Adipocyte (in vitro differentiated cells): ENCODE measurements at regions not wholly inside any gene's neighbourhood (a gene's known extent, or its start where the extent isn't known, plus 50 kb on each side); places are given as distances from the start of the nearest gene placed in this dataset.
"Not testable (repeated sequence)": the region's sequence is repeated elsewhere in the genome, so short reads cannot be mapped to it uniquely, and the experiment has no call there.

ENCODE experiments used
- DNase-seq: peaks from one replicate; pipeline ENCODE4 v3.0.0-alpha.2; 2015; ENCODE audit warnings: low read depth
- H3K27me3 ChIP-seq: replicated peaks from 2 replicates; pipeline ENCODE4 v1.7.0; 2013; ENCODE audit warnings: mild to moderate bottlenecking, low read length, moderate library complexity; ENCODE audit not compliant: control insufficient read depth, insufficient read depth
- H3K36me3 ChIP-seq: 2 replicates; pipeline ENCODE4 v1.7.0; 2013; ENCODE audit warnings: low read length, mild to moderate bottlenecking, moderate library complexity; ENCODE audit not compliant: control insufficient read depth, insufficient read depth, severe bottlenecking
- H3K4me1 ChIP-seq: 2 replicates; pipeline ENCODE4 v1.7.0; 2013; ENCODE audit warnings: mild to moderate bottlenecking, low read length, moderate library complexity; ENCODE audit not compliant: control insufficient read depth, insufficient read depth
- H3K4me3 ChIP-seq: 2 replicates; pipeline ENCODE4 v1.7.0; 2013; ENCODE audit warnings: mild to moderate bottlenecking, low read length, moderate library complexity
- H3K9ac ChIP-seq: 2 replicates; pipeline ENCODE4 v1.7.0; 2013; ENCODE audit warnings: mild to moderate bottlenecking, low read length, moderate library complexity
- H3K9me3 ChIP-seq: 2 replicates; pipeline ENCODE4 v1.7.0; 2013; ENCODE audit warnings: mild to moderate bottlenecking, low read length, moderate library complexity; ENCODE audit not compliant: control insufficient read depth

DNA sequence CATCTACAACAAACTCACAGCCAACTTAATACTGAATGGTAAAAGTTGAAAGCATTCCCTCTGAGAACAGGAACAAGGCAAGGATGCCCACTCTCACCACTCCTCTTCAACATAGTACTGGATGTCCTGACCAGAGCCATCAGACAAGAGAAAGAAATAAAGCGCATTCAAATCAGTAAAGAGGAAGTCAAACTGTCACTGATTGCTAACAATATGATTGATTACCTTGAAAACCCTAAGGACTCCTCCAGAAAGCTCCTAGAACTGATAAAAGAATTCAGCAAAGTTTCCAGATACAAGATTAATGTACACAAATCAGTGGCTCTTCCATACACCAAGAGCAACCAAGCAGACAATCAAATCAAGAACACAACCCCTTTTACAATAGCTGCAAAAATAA is 153.4 kb downstream of the LTN1 start:
- H3K9me3 ChIP-seq, H3K4me1 ChIP-seq, H3K27me3 ChIP-seq, H3K9ac ChIP-seq, H3K36me3 ChIP-seq, H3K4me3 ChIP-seq, DNase-seq: not testable (repeated sequence)

GRCh38 chr21:28837426-28837825 is 155.3 kb downstream of the LTN1 start:
- H3K9ac ChIP-seq, H3K4me3 ChIP-seq, H3K9me3 ChIP-seq, DNase-seq, H3K36me3 ChIP-seq, H3K27me3 ChIP-seq: not testable (repeated sequence)
- peaks cover 12% of the 10 kb centered on the region for H3K4me1 ChIP-seq

GRCh38 chr21:28836588-28836987 is 156.1 kb downstream of the LTN1 start:
- not testable (repeated sequence) for H3K4me3 ChIP-seq, H3K9ac ChIP-seq, H3K27me3 ChIP-seq, H3K36me3 ChIP-seq, DNase-seq, H3K9me3 ChIP-seq
- H3K4me1 ChIP-seq, result peaks cover 20% of the 10 kb centered on the region

DNA sequence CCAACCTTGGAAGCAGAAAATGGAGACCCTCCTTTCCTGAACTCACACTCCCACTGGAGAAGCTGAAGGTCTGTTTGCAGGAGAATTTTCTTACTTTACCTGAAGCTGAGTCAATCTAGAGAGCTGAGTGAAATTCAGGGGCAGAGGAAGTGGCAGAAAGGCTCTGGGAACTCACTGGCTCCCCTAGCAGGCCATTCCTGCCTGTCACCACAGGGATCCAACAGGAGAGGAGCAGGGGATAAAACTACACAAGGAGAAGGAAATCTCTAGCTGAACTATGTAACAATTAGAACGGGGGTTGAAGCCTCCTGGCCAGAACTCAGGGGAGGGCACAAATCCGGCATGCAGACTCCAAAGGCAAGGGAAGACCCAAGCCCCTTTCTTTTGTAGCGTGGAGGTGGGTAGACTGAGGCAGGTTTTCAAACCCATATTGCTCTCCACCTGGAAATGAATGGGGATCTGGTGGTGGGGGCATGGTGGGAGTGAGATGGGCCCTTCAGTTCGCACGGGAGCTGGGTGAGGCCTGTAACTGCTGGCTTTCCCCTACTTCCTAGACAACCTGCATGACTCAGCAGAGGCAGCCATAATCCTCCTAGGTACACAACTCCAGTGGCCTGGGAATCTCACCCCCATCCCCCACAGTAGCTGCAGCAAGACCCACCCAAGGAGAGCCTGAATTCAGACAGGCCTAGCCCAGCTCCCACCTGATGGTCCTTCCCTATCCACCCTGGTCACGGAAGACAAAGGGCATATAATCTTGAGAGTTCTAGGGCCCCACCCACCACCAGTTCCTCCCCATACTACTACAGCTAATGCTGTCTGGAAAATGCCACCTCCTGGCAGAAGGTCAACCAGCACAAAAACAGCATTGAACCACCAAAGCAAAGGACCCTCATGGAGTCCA is 158.1 kb downstream of the LTN1 start:
- Histone ChIP-seq H3K4me3 (no peak overlapping the region), H3K9ac (no peak overlapping the region), H3K36me3 (no peaks in the 10 kb centered on the region), H3K27me3 (no peaks in the 10 kb centered on the region), H3K9me3 (no peaks in the 10 kb centered on the region), H3K4me1 (peaks cover 20% of the 10 kb centered on the region)
- DNase-seq, result no peak

DNA sequence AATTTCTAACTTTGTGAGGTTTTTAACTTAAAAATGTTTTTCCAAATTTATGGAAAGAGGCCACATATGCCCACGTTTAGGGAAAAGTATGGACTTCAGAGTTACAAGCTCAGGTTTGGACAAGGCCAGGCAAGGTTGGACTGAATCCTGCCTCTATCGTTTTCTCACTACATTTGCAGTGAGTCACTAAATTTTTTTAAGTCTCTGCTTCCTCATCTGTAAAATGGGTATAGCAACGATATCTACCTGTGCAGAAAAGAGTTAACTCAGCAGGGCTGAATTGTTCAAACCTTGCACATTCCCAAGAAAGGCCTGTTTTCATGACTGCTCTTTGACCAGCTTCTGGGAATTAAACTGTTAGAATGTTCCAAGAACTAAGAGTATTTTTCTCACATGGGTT is 159.1 kb downstream of the LTN1 start:
- Histone ChIP-seq H3K27me3 (no peaks in the 10 kb centered on the region), H3K9me3 (no peaks in the 10 kb centered on the region), H3K4me1 (peaks cover 27% of the 10 kb centered on the region), H3K9ac (no peak overlapping the region), H3K4me3 (no peak overlapping the region), H3K36me3 (no peaks in the 10 kb centered on the region)
- DNase-seq, result no peak

DNA sequence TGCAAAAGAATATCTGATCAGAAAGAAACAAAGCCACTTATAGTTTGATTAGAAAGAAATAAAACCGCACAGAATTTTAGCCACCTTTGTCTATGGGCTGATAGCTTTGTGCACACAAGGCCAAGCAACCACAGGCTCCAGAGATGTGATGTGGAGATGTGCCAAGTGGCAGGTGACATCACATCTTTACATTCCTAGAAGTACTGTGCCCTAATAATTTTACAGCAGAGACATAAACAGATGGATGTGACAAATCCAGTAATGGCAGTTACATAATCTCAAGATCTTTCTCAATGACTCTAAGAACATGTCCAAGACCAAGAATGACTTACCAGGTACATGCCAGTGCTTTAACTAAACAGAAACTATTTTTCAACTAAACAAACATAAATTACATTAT is 159.5 kb downstream of the LTN1 start:
- Histone ChIP-seq H3K36me3 (no peaks in the 10 kb centered on the region), H3K9me3 (no peaks in the 10 kb centered on the region)
- no peak for DNase-seq

GRCh38 chr21:28832715-28833061 is 160.0 kb downstream of the LTN1 start:
- no peak for DNase-seq
- peaks cover 36% of the 10 kb centered on the region for H3K4me1 ChIP-seq
- no peaks in the 10 kb centered on the region for H3K36me3 ChIP-seq
- H3K9ac ChIP-seq, result no peak overlapping the region
- no peaks in the 10 kb centered on the region for H3K27me3 ChIP-seq
- no peaks in the 10 kb centered on the region for H3K9me3 ChIP-seq
- H3K4me3 ChIP-seq, result no peak overlapping the region

More for the DNA sequence above, 159.5 kb downstream of the LTN1 start:
- H3K4me1 ChIP-seq, result peaks cover 32% of the 10 kb centered on the region
- no peaks in the 10 kb centered on the region for H3K27me3 ChIP-seq
- no peak overlapping the region for H3K4me3 ChIP-seq
- no peak overlapping the region for H3K9ac ChIP-seq

DNA sequence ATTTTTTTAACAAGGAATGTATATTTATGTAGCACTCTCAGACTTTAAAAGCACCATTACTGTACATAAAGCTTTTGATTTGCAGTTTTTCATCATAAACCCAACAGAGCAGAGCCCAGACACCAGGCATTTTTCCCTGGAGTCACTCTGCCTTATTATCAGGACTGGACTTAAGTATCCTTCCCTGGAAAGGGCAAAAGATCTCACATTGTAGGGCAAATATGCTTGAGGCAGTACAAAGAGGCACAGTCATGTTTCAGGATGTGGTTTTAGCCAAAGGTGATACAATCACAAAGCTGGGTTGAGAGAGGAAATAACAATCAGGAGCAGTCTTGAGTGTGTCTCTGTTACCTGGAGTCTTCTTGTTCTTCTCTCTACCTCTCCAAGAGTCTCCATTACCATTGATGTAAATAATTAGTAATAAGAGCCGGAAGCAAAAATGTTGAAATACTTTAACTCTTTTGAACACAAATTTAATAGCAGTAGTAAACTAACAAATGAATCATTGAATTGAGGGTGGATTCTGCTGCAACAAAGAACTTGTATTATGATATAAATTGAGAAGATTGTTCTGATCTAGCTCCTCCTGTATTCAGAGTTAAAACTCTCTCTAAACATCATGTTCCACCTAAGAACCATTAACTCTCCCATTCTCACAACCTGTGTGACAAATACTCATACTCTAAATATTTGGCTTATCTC is 160.5 kb downstream of the LTN1 start:
- Histone ChIP-seq H3K27me3 (no peaks in the 10 kb centered on the region), H3K9me3 (no peaks in the 10 kb centered on the region), H3K4me3 (no peak overlapping the region), H3K36me3 (no peaks in the 10 kb centered on the region), H3K9ac (no peak overlapping the region), H3K4me1 (peaks cover 42% of the 10 kb centered on the region)
- DNase-seq, result no peak

- no peak for DNase-seq
- peaks cover 62% of the 10 kb centered on the region for H3K4me1 ChIP-seq
- H3K9me3 ChIP-seq, result no peaks in the 10 kb centered on the region
- H3K36me3 ChIP-seq, result no peaks in the 10 kb centered on the region
- H3K9ac ChIP-seq, result no peak overlapping the region
- no peaks in the 10 kb centered on the region for H3K27me3 ChIP-seq
- no peak overlapping the region for H3K4me3 ChIP-seq
Observed at GRCh38 chr21:28828981-28829380, 163.7 kb downstream of the LTN1 start.

GRCh38 chr21:28828021-28828420 is 164.7 kb downstream of the LTN1 start:
- H3K27me3 ChIP-seq, result no peaks in the 10 kb centered on the region
- H3K4me1 ChIP-seq, result peaks cover 66% of the 10 kb centered on the region
- H3K36me3 ChIP-seq, result no peaks in the 10 kb centered on the region
- no peak for DNase-seq
- H3K4me3 ChIP-seq, result no peak overlapping the region
- H3K9ac ChIP-seq, result peak overlapping the region; percentile 8
- H3K9me3 ChIP-seq, result no peaks in the 10 kb centered on the region

GRCh38 chr21:28827422-28827821 is 165.3 kb downstream of the LTN1 start:
- Histone ChIP-seq H3K4me3 (no peak overlapping the region), H3K9me3 (no peaks in the 10 kb centered on the region), H3K4me1 (peaks cover 66% of the 10 kb centered on the region), H3K9ac (peak overlapping the region; percentile 8), H3K36me3 (no peaks in the 10 kb centered on the region), H3K27me3 (no peaks in the 10 kb centered on the region)
- peak; percentile 67 for DNase-seq
